ENCODE measurements at regions not wholly inside any gene's neighbourhood (a gene's known extent, or its start where the extent isn't known, plus 50 kb on each side); places are given as distances from the start of the nearest gene placed in this dataset.

DNA sequence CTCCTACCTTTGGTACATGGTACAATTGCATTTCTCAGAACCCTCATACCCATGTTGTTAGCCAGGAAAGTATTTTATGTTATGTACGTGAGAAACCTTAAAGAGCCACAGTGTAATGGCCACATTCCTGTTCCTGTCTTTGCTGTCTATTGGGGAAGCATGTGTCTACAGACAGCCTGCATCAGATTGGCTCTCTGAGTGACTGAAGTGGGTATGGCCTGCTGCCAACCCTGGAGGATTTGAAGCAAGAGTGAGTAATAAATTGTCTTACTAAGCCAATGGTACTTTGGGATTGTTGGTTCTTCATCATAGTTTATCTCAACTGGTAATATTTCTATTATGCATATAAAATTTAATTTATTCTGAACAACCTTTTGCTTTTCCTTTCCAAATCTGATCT is 574.1 kb downstream of the LMO7 start:
- DNase-seq (ENCODE audit: low spot score): no peak

- no peak for DNase-seq (ENCODE audit: low spot score)
These were observed 562.5 kb downstream of the LMO7 start for GRCh38 chr13:76198568-76199163.

DNA sequence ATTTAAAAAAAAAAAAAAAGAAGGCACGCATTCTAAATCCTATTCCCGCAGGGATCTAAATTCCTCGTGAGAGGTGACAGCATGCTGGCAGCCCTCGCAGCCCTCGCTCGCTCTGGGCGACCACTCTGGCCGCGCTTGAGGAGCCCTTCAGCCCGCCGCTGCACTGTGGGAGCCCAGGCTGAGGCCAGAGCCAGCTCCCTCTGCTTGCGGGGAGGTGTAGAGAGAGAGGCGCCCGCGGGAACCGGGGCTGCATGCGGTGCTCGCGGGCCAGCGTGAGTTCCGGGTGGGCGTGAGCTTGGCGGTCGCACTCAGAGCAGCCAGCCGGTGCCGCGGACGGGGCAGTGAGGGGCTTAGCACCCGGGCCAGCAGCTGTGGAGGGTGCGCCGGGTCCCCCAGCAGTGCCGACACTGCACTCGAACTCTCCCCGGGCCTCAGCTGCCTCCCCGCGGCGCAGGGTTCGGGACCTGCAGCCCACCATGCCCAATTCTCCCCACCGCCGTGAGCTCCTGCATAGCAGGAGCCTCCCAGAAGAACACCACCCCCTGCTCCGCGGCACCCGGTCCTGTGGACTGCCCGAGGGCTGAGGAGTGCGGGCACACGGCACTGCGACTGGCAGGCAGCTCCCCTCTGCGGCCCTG is 553.9 kb downstream of the LMO7 start:
- no peak for DNase-seq (ENCODE audit: low spot score)

GRCh38 chr13:76175961-76176725 is 540.0 kb downstream of the LMO7 start:
- no peak for DNase-seq (ENCODE audit: low spot score)

- DNase-seq (ENCODE audit: low spot score): no peak
These were observed 532.5 kb downstream of the LMO7 start for GRCh38 chr13:76168661-76169060.

DNA sequence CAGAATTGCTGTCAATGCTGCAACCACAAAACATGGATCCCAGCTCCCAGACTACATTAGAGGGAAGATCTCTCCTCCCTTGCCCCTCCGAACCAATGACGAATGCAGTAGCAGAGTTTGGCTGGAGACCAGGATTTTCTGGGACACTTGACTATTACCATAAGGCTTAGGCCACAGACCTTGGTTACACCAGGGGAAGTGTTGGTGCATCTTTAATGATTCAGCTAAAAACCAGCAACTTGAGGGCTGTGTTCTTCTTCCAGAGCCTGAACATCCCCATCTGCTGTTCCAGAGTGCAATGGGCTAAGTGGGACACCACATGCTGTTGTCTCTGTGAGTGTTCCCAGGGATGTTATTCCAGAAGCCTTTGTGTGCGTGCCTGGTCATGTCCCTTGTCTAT is 528.2 kb downstream of the LMO7 start:
- DNase-seq (ENCODE audit: low spot score): no peak

DNA sequence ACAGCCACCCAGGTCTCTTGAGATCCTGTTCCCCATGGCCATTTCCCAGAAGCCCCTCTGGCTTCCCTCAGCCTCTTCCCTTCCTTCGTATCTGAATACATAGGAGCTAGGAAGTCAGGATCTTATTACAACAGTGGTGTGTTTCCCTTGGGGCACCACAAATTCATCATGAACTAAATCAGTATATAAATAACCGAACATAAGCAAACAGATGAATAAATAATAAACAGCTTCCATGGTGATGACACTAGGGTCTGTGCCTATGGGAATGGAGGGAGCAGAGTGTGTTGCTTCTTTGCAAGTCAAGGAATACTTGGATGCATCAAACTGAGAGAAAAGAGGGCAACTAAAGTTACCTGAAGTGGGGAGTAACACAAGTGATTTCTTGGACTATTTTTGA is 527.6 kb downstream of the LMO7 start:
- no peak for DNase-seq (ENCODE audit: low spot score)

DNA sequence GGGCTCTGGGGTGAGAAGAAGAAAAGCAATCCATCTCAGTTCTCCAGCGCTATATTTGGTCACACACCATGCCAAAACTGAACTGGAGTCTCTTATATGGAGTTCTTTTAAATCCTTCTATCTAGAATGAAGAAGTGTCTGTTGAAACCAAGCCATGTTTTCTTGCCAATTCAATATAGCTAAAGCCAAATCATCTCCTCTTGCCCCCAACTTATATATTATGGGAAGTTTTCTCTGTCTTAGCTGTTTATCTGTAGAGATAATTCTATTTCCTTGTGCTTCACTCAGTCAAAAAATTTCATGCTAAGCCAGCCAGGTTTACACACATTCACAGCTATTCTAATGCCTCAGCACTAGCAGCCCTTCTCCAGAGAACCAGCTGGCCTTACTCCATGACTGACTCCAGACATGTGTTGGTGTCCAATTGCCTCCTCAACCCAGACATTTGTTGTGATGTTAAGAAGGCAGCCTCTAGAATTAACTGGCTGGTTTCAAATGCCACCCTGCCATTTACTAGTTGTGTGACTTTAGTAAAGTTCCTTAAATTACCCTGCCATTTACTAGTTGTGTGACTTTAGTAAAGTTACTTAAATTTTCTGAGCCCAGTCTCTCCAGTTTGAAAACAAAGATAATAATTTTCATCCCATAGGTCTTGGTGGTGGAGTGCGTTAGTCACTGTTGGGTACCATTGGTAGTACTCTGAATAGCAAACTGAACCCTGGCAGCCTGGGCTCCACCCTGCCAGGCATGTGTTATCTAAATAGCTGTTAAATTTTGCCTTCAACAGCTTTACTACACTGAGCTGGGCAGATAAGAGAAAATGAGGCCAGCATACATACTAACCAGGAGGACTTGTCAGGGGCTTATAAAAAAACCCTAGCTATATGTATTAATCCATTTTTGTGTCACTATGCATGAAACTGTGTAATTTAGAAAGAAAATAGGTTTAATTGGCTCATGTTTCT is 525.1 kb downstream of the LMO7 start:
- no peak for DNase-seq (ENCODE audit: low spot score)

DNA sequence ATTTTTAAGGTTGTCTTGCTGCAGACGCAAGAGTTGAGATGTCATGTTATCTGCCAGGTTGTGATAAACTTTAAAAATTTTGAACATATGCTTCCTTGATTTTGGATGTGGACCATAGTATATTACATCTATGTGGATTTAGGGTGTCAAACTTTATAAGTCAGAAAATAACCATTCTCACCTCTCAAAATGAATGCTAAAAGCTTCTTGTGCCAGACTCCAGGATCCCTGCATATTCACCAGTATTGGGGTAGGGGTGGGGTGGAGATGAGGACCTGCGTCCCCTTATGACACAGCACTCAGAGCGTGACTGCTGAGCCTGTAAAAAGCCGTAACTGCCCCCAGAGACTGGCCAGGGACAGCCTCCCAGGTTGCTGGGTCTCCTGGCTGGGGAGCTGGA is 524.4 kb downstream of the LMO7 start:
- DNase-seq (ENCODE audit: low spot score): no peak

GRCh38 chr13:76157926-76158325 is 521.8 kb downstream of the LMO7 start:
- DNase-seq (ENCODE audit: low spot score): no peak

DNA sequence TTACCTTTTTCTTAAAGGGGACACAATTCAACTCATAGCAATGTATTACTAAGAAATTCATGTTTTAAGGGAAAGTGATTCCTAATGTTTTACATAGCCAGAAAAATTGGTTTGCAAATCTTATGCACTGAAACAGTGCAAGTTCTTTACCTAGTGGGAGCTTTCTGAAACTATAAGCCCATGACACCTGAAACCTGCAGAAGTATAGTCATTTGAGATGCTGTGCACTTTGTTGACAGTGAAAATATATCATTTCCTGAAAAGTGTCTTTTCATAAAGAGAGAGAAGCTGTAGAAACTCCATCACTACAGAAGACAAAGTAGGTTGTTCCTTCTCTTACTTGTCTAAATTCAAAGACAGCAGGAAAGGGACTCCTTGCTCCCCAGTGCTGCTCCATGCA is 517.1 kb downstream of the LMO7 start:
- DNase-seq (ENCODE audit: low spot score): no peak

DNA sequence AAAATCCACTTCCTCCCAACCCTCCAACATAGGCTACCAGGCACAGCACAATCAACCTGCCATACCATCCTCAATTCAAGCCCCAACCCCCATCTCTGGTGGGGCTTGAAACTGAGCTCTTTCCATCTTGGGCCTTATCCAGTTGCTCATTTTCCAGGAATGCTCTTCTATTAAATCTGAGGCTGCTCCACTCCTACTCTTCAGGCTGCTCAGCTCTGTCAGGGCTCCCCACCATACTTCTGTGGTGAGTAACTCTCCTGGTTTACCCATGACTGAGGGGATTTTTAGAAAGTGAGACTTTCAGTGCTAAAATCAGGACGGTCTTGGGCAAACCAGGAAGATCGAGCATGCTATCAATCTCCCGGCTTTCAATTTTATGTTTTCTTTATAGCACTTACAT is 512.8 kb downstream of the LMO7 start:
- DNase-seq (ENCODE audit: low spot score): no peak

DNA sequence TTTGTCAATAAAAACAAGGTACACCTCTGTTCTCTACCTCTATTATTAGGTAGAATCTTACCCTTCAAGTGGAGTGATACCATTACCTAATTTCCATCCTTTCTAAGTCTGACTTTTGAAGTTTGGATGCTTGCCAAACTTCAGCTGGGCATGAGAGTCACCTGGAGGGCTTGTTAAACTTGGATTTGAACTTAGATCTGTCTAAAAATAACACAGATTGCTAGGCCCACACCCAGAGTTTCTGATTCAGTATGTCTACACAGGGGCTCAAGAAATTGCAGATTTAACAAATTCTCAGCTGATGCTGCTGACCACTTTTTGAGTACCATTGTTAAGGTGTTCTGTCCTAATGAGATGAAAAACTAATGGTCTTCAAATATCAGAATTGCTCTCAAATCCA is 512.2 kb downstream of the LMO7 start:
- DNase-seq (ENCODE audit: low spot score): no peak

DNA sequence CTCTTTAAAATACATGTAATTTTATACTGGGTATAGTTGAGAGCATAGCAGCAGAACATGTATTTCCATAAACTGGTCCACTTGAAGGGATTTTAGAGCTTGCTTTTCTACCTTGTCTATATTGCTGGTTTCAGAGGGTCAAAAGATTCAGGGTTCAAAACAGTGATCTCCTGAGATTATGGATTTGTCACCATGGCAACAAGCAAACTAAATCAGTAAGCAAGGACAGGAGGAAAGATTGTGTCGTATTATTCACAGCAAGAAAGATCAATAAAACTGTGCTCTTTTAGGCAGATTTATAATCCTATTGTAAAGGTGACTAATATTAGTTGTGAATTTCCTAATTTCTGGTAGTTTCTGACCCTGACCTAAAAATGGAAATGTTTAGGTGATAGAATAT is 496.4 kb downstream of the LMO7 start:
- DNase-seq (ENCODE audit: low spot score): no peak

DNA sequence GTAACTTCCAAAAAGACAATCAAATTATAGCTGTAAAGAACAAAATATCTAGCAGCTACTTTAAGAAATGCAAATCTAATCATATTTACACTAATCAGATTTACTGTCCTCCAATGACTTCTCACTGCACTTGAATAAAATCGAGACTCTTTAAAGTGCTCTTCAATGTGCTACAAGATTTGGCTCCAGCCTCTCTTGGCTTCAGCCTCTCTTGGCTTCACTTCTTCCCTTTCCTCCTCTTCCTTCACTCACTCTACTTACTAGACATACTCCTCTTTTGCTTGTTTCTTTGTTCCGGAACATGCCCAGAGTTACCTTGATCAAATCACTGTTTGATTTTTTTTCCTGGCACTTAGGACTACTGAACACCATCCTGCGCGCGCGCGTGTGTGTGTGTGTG is 495.4 kb downstream of the LMO7 start:
- no peak for DNase-seq (ENCODE audit: low spot score)

GRCh38 chr13:76129305-76130000 is 493.3 kb downstream of the LMO7 start:
- DNase-seq (ENCODE audit: low spot score): no peak

DNA sequence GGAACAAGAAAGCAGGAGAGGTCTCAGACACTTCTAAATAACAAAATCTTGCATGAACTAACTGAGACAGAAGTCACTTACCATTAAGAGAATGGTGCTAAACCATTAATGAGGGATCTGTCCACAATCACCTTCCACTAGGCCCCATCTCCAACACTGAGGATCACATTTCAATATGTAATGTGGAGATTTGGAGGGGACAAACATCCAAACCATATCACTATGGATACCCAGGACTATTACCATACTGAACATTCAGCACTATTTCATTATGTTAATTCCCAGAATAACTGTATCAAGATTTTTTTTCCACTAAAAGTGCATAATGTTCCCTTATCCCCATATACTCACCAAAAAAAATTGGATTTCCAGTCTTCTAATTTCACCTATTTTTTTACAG is 491.8 kb downstream of the LMO7 start:
- DNase-seq (ENCODE audit: low spot score): no peak

GRCh38 chr13:76123548-76123947 is 487.4 kb downstream of the LMO7 start:
- DNase-seq (ENCODE audit: low spot score): no peak

GRCh38 chr13:76116751-76117360 is 480.7 kb downstream of the LMO7 start:
- no peak for DNase-seq (ENCODE audit: low spot score)

DNA sequence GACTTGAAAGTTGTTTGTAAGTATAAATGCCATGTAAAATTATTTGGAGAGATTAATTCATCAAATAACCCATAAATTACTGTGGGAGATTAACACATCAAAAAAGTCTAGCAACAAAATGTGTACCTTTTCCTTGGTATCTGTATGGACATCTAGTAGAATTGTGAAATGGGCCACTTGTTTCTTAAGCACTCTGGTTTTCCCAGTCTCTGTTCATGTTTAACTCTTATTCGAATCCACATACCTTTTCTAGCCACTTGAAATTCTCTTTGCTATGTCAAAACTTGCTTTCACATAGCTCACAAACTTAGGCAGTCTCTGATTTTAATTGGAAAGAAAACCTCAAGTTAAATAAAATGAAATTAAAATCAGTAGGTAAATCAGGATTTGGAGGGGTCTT is 470.6 kb downstream of the LMO7 start:
- DNase-seq (ENCODE audit: low spot score): no peak

DNA sequence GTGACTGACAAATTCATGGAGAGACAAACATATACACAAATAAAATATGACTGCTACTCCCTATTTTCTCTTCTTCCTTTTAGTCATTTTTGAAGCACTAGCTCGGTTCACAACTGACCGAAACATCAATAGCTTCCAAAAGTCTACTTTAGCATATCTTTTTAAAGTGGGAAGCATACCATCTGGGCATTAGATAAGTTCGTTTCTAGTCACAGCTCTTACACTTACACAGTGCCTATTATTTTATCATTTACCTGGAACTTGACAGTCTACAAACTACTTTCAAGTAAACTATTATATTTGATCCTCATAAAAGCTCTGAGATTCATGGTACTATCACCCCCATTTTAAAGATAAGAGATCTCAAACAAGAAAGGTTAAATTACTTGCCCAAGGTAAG is 458.5 kb downstream of the LMO7 start:
- no peak for DNase-seq (ENCODE audit: low spot score)

All from hepatic stellate cell (primary cell).